GM18870 (cell line): ENCODE measurements at regions not wholly inside any gene's neighbourhood (a gene's known extent, or its start where the extent isn't known, plus 50 kb on each side); places are given as distances from the start of the nearest gene placed in this dataset.
"Not testable (repeated sequence)": the region's sequence is repeated elsewhere in the genome, so short reads cannot be mapped to it uniquely, and the experiment has no call there.

Experiments used
- ATAC-seq: cut with Tn5 transposase; IDR thresholded peaks from one replicate; pipeline ENCODE4 v1.9.1; 2021; ENCODE audit warnings: moderate library complexity; ENCODE audit not compliant: unreplicated experiment

- ATAC-seq = no peak
Measured at GRCh38 chr14:26655128-26655527, 57.3 kb upstream of the NOVA1 start.

- no peak for ATAC-seq
Measured at GRCh38 chr14:26663506-26663905, 65.7 kb upstream of the NOVA1 start.

GRCh38 chr14:26678732-26679420 is 81.0 kb upstream of the NOVA1 start:
- ATAC-seq = not testable (repeated sequence)

- ATAC-seq = no peak
Measured at GRCh38 chr14:26685401-26685800, 87.6 kb upstream of the NOVA1 start.

GRCh38 chr14:26687301-26687837 is 89.5 kb upstream of the NOVA1 start:
- no peak for ATAC-seq

GRCh38 chr14:26694521-26694920 is 96.7 kb upstream of the NOVA1 start:
- ATAC-seq = no peak

GRCh38 chr14:26702721-26703230 is 104.9 kb upstream of the NOVA1 start:
- no peak for ATAC-seq

- ATAC-seq = no peak
Measured at GRCh38 chr14:26703686-26704366, 106.0 kb upstream of the NOVA1 start.

- ATAC-seq = no peak
Measured at GRCh38 chr14:26707234-26707633, 109.4 kb upstream of the NOVA1 start.

- no peak for ATAC-seq
Measured at GRCh38 chr14:26709019-26709418, 111.2 kb upstream of the NOVA1 start.

- ATAC-seq = no peak
Measured at GRCh38 chr14:26719514-26719913, 121.7 kb upstream of the NOVA1 start.

GRCh38 chr14:26722258-26722657 is 124.4 kb upstream of the NOVA1 start:
- no peak for ATAC-seq

GRCh38 chr14:26729851-26730250 is 132.0 kb upstream of the NOVA1 start:
- ATAC-seq = no peak

GRCh38 chr14:26730929-26731618 is 133.2 kb upstream of the NOVA1 start:
- ATAC-seq = no peak

- no peak for ATAC-seq
Measured at GRCh38 chr14:26735811-26736210, 138.0 kb upstream of the NOVA1 start.

GRCh38 chr14:26738571-26738970 is 140.7 kb upstream of the NOVA1 start:
- no peak for ATAC-seq

- ATAC-seq = no peak
Measured at GRCh38 chr14:26741711-26742212, 143.9 kb upstream of the NOVA1 start.

- no peak for ATAC-seq
Measured at GRCh38 chr14:26743284-26743683, 145.5 kb upstream of the NOVA1 start.

GRCh38 chr14:26744903-26745302 is 147.1 kb upstream of the NOVA1 start:
- no peak for ATAC-seq

GRCh38 chr14:26761532-26761931 is 163.7 kb upstream of the NOVA1 start:
- ATAC-seq = no peak

- ATAC-seq = no peak
Measured at GRCh38 chr14:26765301-26765700, 167.5 kb upstream of the NOVA1 start.
